ENCODE measurements at regions not wholly inside any gene's neighbourhood (a gene's known extent, or its start where the extent isn't known, plus 50 kb on each side); places are given as distances from the start of the nearest gene placed in this dataset.

- Histone ChIP-seq H3K9me1 (ENCODE audit: control insufficient read depth, insufficient read depth, low read length) (no peaks in the 10 kb centered on the region), H3K9ac (ENCODE audit: insufficient read depth in 1 of 2, low read depth in 2 of 2, low read length in 2 of 2) (no peak overlapping the region), H2AFZ (ENCODE audit: low read depth, low read length) (no peak overlapping the region), H3K79me2 (ENCODE audit: control insufficient read depth, insufficient read depth, low read length) (0 out of 3 replicates have a peak, but pooled peaks cover 4% of the 10 kb centered on the region), H3K27me3 (ENCODE audit: control insufficient read depth in 2 of 2, insufficient read depth in 2 of 2, low read length in 2 of 2) (no peaks in the 10 kb centered on the region), H3K4me3 (no peak overlapping the region), H3K9me3 (replicated peaks; ENCODE audit: control insufficient read depth, insufficient read depth, low read depth, low read length) (no peaks in the 10 kb centered on the region; the same call in 1 of the 2 replicates), H3K4me1 (replicated peaks in 1 of 2; ENCODE audit: control insufficient read depth in 2 of 2, insufficient read depth in 2 of 2, low read length in 2 of 2) (no peaks in the 10 kb centered on the region), H3K36me3 (ENCODE audit: control insufficient read depth, insufficient read depth, low read length) (peaks cover 12% of the 10 kb centered on the region; the same call in 2 of the 3 replicates), H3K27ac (ENCODE audit: extremely low read depth, low read depth, low read length) (no peak overlapping the region), H4K20me1 (replicated peaks; ENCODE audit: control insufficient read depth, insufficient read depth, low read length) (no peaks in the 10 kb centered on the region), H3K4me2 (ENCODE audit: insufficient read depth, low read length) (no peak overlapping the region)
- BruUV-seq (replicated peaks), result no TSS peak
- FAIRE-seq, result no peak
- no peak for DNase-seq (ENCODE audit: extremely low read depth in 1 of 4, low spot score in 3 of 4)
- no peak for ATAC-seq
- ChIA-PET CTCF (ENCODE audit: low intra/inter-chr PET ratio) (no interaction called here), POLR2A (no interaction called here)
- in situ Hi-C loops (cut with MboI) (no loop called here), intact Hi-C loops (cut with micrococcal nuclease) (no loop called here)
- 11% methylated on average over 1 of the region's 1 CpG for WGBS (ENCODE audit: insufficient coverage, low coverage, missing lambda C conversion rate)
- TF ChIP-seq ZNF780A (CRISPR knock-in tag; IDR thresholded peaks at IDR 0.05), result no peak
- TF ChIP-seq NR2C1 (IDR thresholded peaks at IDR 0.05), result no peak
- no peak for TF ChIP-seq NR2C1 (tag; IDR thresholded peaks at IDR 0.05)
- no peak for TF ChIP-seq MAZ (CRISPR knock-in tag; conservative IDR thresholded peaks at IDR 0.05 in 1 of 2, IDR thresholded peaks at IDR 0.05 in 1 of 2)
- TF ChIP-seq L3MBTL2 (IDR thresholded peaks at IDR 0.05), result no peak
- TF ChIP-seq KAT7 (CRISPR knock-in tag; IDR thresholded peaks at IDR 0.05; ENCODE audit: borderline replicate concordance), result no peak
- TF ChIP-seq ASH1L (IDR thresholded peaks at IDR 0.05; ENCODE audit: borderline replicate concordance, low read depth, partially characterized antibody), result no peak
- TF ChIP-seq, protein P1, sequence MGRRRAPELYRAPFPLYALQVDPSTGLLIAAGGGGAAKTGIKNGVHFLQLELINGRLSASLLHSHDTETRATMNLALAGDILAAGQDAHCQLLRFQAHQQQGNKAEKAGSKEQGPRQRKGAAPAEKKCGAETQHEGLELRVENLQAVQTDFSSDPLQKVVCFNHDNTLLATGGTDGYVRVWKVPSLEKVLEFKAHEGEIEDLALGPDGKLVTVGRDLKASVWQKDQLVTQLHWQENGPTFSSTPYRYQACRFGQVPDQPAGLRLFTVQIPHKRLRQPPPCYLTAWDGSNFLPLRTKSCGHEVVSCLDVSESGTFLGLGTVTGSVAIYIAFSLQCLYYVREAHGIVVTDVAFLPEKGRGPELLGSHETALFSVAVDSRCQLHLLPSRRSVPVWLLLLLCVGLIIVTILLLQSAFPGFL (CRISPR knock-in tag; IDR thresholded peaks at IDR 0.05), result no peak
- no peak for TF ChIP-seq ZNF445 (CRISPR knock-in tag; IDR thresholded peaks at IDR 0.05; ENCODE audit: low read depth)
- no peak for TF ChIP-seq SOX6 (IDR thresholded peaks at IDR 0.05)
- TF ChIP-seq, protein P2, sequence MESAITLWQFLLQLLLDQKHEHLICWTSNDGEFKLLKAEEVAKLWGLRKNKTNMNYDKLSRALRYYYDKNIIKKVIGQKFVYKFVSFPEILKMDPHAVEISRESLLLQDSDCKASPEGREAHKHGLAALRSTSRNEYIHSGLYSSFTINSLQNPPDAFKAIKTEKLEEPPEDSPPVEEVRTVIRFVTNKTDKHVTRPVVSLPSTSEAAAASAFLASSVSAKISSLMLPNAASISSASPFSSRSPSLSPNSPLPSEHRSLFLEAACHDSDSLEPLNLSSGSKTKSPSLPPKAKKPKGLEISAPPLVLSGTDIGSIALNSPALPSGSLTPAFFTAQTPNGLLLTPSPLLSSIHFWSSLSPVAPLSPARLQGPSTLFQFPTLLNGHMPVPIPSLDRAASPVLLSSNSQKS (CRISPR knock-in tag; IDR thresholded peaks at IDR 0.05), result no peak
- TF ChIP-seq, protein P3, sequence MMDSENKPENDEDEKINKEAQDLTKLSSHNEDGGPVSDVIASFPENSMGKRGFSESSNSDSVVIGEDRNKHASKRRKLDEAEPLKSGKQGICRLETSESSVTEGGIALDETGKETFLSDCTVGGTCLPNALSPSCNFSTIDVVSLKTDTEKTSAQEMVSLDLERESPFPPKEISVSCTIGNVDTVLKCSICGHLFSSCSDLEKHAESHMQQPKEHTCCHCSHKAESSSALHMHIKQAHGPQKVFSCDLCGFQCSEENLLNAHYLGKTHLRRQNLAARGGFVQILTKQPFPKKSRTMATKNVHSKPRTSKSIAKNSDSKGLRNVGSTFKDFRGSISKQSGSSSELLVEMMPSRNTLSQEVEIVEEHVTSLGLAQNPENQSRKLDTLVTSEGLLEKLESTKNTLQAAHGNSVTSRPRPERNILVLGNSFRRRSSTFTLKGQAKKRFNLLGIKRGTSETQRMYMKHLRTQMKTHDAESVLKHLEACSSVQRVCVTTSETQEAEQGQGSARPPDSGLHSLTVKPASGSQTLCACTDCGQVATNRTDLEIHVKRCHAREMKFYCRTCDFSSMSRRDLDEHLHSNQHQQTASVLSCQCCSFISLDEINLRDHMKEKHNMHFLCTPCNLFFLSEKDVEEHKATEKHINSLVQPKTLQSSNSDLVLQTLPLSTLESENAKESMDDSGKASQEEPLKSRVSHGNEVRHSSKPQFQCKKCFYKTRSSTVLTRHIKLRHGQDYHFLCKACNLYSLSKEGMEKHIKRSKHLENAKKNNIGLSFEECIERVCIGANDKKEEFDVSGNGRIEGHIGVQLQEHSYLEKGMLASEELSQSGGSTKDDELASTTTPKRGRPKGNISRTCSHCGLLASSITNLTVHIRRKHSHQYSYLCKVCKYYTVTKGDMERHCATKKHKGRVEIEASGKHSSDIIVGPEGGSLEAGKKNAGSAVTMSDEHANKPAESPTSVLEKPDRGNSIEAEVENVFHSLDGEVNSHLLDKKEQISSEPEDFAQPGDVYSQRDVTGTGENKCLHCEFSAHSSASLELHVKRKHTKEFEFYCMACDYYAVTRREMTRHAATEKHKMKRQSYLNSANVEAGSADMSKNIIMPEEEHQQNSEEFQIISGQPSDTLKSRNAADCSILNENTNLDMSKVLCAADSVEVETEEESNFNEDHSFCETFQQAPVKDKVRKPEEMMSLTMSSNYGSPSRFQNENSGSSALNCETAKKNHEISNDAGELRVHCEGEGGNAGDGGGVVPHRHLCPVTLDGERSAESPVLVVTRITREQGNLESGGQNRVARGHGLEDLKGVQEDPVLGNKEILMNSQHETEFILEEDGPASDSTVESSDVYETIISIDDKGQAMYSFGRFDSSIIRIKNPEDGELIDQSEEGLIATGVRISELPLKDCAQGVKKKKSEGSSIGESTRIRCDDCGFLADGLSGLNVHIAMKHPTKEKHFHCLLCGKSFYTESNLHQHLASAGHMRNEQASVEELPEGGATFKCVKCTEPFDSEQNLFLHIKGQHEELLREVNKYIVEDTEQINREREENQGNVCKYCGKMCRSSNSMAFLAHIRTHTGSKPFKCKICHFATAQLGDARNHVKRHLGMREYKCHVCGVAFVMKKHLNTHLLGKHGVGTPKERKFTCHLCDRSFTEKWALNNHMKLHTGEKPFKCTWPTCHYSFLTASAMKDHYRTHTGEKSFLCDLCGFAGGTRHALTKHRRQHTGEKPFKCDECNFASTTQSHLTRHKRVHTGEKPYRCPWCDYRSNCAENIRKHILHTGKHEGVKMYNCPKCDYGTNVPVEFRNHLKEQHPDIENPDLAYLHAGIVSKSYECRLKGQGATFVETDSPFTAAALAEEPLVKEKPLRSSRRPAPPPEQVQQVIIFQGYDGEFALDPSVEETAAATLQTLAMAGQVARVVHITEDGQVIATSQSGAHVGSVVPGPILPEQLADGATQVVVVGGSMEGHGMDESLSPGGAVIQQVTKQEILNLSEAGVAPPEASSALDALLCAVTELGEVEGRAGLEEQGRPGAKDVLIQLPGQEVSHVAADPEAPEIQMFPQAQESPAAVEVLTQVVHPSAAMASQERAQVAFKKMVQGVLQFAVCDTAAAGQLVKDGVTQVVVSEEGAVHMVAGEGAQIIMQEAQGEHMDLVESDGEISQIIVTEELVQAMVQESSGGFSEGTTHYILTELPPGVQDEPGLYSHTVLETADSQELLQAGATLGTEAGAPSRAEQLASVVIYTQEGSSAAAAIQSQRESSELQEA (IDR thresholded peaks at IDR 0.05; ENCODE audit: low read depth), result no peak
Measured at GRCh38 chr4:23040539-23040938, 347.8 kb downstream of the GBA3 start.

Data from K562 (cell line).